GM18519 (cell line): ENCODE measurements at regions not wholly inside any gene's neighbourhood (a gene's known extent, or its start where the extent isn't known, plus 50 kb on each side); places are given as distances from the start of the nearest gene placed in this dataset.
"Not testable (repeated sequence)": the region's sequence is repeated elsewhere in the genome, so short reads cannot be mapped to it uniquely, and the experiment has no call there.

Experiments used
- ATAC-seq: cut with Tn5 transposase; IDR thresholded peaks from one replicate; pipeline ENCODE4 v1.9.1; 2021; ENCODE audit warnings: mild to moderate bottlenecking, moderate library complexity; ENCODE audit not compliant: unreplicated experiment, low FRiP score

- ATAC-seq: not testable (repeated sequence)
Observed at GRCh38 chr1:59217439-59217838, 79.5 kb upstream of the FGGY start.

- no peak for ATAC-seq
Observed at GRCh38 chr1:59218521-59219236, 78.2 kb upstream of the FGGY start.

- ATAC-seq: no peak
Observed at GRCh38 chr1:59219916-59220315, 77.0 kb upstream of the FGGY start.

- ATAC-seq: no peak
Observed at GRCh38 chr1:59220356-59220755, 76.5 kb upstream of the FGGY start.

- ATAC-seq: no peak
Observed at GRCh38 chr1:59223198-59223597, 73.7 kb upstream of the FGGY start.

- ATAC-seq: no peak
Observed at GRCh38 chr1:59223989-59224634, 72.8 kb upstream of the FGGY start.

- no peak for ATAC-seq
Observed at GRCh38 chr1:59225594-59226316, 71.1 kb upstream of the FGGY start.

- no peak for ATAC-seq
Observed at GRCh38 chr1:59229138-59229537, 67.8 kb upstream of the FGGY start.

- no peak for ATAC-seq
Observed at GRCh38 chr1:59230622-59231021, 66.3 kb upstream of the FGGY start.

- no peak for ATAC-seq
Observed at GRCh38 chr1:59232216-59232615, 64.7 kb upstream of the FGGY start.

- ATAC-seq: no peak
Observed at GRCh38 chr1:59233444-59233843, 63.5 kb upstream of the FGGY start.

GRCh38 chr1:59236721-59237545 is 60.0 kb upstream of the FGGY start:
- no peak for ATAC-seq

GRCh38 chr1:59237900-59238299 is 59.0 kb upstream of the FGGY start:
- no peak for ATAC-seq

- no peak for ATAC-seq
Observed at GRCh38 chr1:59238333-59238934, 58.5 kb upstream of the FGGY start.

GRCh38 chr1:59238993-59239392 is 57.9 kb upstream of the FGGY start:
- ATAC-seq: no peak

GRCh38 chr1:59241909-59242308 is 55.0 kb upstream of the FGGY start:
- no peak for ATAC-seq

- no peak for ATAC-seq
Observed at GRCh38 chr1:59242370-59242769, 54.5 kb upstream of the FGGY start.

- ATAC-seq: no peak
Observed at GRCh38 chr1:59243550-59243949, 53.3 kb upstream of the FGGY start.

- ATAC-seq: no peak
Observed at GRCh38 chr1:59243978-59244377, 52.9 kb upstream of the FGGY start.

GRCh38 chr1:59244891-59245290 is 52.0 kb upstream of the FGGY start:
- ATAC-seq: no peak
